HG03135 (cell line): ENCODE measurements at regions not wholly inside any gene's neighbourhood (a gene's known extent, or its start where the extent isn't known, plus 50 kb on each side); places are given as distances from the start of the nearest gene placed in this dataset.

Experiments
- ATAC-seq: cut with Tn5 transposase; IDR thresholded peaks from one replicate; pipeline ENCODE4 v1.9.1; 2021; ENCODE audit warnings: mild to moderate bottlenecking, moderate library complexity; ENCODE audit not compliant: unreplicated experiment

GRCh38 chr9:88233091-88233490, 94.8 kb upstream of the SPATA31C2 start:
- ATAC-seq: no peak

- ATAC-seq: no peak
Measured at GRCh38 chr9:88230612-88231011, 92.3 kb upstream of the SPATA31C2 start.

DNA sequence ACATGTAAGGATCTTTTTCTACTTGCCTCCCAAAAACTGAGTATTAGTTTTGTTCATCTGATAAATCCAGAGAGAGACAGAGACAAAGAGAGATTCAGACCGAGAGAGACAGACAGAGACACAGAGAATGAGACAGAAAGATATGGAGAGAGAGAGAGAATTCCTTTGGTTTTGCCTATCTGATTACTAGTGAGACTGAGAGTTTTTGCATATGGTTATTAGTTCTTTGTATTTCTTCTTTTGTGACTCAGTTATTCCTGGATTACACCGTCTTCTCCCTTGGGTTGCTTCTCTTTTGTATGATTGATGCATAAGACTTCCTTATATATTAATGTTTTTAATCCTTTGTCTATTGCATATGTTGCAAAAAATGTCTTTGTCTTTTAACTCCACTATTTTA, 91.2 kb upstream of the SPATA31C2 start:
- no peak for ATAC-seq

- no peak for ATAC-seq
Measured at GRCh38 chr9:88224938-88225337, 86.7 kb upstream of the SPATA31C2 start.

- ATAC-seq: no peak
Measured at GRCh38 chr9:88221105-88221504, 82.8 kb upstream of the SPATA31C2 start.

- no peak for ATAC-seq
Measured at GRCh38 chr9:88220652-88221051, 82.4 kb upstream of the SPATA31C2 start.

DNA sequence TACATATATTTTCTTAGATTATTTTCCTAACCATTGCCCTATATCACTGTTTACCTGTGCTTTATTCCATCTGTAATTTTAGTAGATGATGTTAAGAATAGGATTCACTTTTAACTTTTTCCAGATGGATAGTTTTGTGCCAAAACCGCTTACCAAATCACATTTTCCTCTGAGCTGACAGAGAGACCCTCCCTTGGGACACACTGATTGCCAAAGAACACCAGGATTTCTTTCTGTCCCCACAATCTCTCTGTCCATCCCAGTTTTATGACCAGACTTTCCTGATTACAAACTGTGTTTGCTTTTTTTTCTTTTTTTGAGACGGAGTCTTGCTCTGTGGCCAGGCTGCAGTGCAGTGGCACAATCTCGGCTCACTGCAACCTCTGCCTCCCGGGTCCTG, 81.3 kb upstream of the SPATA31C2 start:
- no peak for ATAC-seq

DNA sequence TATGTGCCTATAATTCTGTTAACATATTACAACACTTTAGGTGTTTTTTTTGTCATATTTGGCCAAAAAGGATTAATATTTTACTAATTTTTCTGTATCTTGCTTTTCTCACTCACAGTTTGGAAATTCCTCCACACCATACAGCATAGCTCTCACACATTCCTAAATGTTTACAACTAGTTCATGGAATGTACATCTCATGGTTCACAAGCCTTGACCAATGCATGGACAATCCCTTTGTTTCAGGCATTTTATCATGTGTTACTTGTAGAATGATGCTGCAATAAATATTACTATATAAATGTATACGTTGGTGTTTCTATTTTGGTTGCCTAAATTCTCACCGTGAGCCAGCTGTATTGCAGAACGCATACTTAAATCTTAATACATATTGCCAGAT, 80.5 kb upstream of the SPATA31C2 start:
- no peak for ATAC-seq

GRCh38 chr9:88216126-88216995, 78.1 kb upstream of the SPATA31C2 start:
- ATAC-seq: no peak

GRCh38 chr9:88215196-88216125, 77.2 kb upstream of the SPATA31C2 start:
- no peak for ATAC-seq

DNA sequence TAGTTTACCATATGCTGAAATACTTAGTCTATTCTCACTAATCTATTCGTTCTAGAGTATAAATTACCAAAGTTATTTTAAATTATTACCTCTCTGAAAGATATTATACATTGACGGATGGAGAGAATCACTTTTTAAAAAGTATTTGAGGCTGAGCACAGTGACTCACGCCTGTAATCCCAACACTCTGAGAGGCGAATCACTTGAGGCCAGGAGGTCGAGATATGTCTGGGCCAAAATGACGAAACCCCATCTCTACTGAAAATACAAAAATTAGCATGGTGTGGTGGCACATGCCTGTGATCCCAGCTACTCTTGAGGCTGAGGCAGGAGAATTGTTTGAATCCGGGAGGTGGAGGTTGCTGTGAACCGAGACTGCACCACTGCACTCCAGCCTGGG, 64.0 kb upstream of the SPATA31C2 start:
- ATAC-seq: no peak

DNA sequence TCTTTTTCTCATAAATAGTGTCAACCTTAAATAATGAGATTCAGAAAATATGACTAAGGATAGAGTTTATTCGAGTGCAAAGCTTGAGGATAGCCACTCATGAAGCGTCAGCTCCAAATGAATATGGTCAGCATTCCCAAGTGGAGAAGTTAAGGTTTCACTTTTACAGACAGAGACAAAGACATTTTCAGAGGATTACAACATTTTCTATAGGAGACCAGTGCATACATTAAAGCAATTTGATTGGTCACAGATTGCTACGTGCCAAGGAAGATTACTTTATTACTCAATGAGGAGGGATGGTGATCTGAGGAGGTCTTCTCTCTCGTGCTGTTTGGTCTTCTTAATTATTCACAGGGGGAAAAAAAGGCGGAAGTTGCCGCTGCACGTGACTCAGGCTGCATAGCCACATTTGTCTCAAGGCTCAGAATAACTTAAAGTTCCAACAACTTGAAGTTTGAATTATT, 60.1 kb upstream of the SPATA31C2 start:
- no peak for ATAC-seq

- no peak for ATAC-seq
Measured at GRCh38 chr9:88197781-88198340, 59.6 kb upstream of the SPATA31C2 start.

GRCh38 chr9:88197016-88197415, 58.7 kb upstream of the SPATA31C2 start:
- ATAC-seq: no peak

- ATAC-seq: no peak
Measured at GRCh38 chr9:88196142-88196790, 58.0 kb upstream of the SPATA31C2 start.

GRCh38 chr9:88193766-88194165, 55.5 kb upstream of the SPATA31C2 start:
- no peak for ATAC-seq

DNA sequence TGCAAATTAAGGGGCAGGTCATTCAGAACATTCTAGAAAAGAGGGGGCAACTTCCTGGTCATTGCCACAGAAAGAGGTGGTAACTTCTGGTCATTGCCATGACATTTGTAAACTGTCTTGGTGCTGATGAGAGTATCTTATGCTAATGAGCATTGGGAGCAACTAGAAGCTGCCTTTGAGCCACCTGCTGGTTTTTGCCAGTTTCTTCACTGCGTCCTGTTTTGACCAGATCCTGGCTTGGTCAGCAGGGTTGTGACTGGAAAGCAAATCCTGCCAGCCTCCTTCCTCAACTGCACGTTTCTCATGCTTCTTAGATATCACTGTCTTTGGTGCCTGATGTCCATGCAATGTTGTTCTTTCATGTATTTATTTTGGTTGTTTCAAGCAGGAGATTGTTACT, 53.2 kb upstream of the SPATA31C2 start:
- ATAC-seq: no peak

GRCh38 chr9:88189371-88189770, 51.1 kb upstream of the SPATA31C2 start:
- no peak for ATAC-seq
